Colonic mucosa (tissue), 4 donors: ENCODE measurements at regions not wholly inside any gene's neighbourhood (a gene's known extent, or its start where the extent isn't known, plus 50 kb on each side); places are given as distances from the start of the nearest gene placed in this dataset.

Source experiments
- DNase-seq: peaks from one replicate; pipeline ENCODE4 v3.0.0-alpha.2; 2020
- H3K27ac ChIP-seq: fragments of 200-600 bp; one replicate; pipeline ENCODE4 v1.8.0; 2021
- H3K27me3 ChIP-seq: fragments of 200-600 bp; one replicate; pipeline ENCODE4 v1.8.0; 2021
- H3K36me3 ChIP-seq: fragments of 200-600 bp; one replicate; pipeline ENCODE4 v1.8.0; 2021
- H3K4me1 ChIP-seq: fragments of 200-600 bp; one replicate; pipeline ENCODE4 v1.8.0; 2021; ENCODE audit warnings: mild to moderate bottlenecking
- H3K4me3 ChIP-seq: fragments of 200-600 bp; one replicate; pipeline ENCODE4 v1.8.0; 2021
- H3K9ac ChIP-seq, 2 donors: one replicate each; pipeline ENCODE4 v1.7.0; 2013; ENCODE audit warnings: control low read depth in 2 of 2, low read depth in 2 of 2, low read length in 2 of 2
- H3K9me3 ChIP-seq: fragments of 200-600 bp; one replicate; pipeline ENCODE4 v1.8.0; 2021
- CTCF ChIP-seq: fragments of 200-600 bp; IDR thresholded peaks from one replicate; pipeline ENCODE4 v1.8.0; 2022; ENCODE audit warnings: antibody characterized with exemption, mild to moderate bottlenecking
- intact Hi-C: fragments of 100-400 bp; cut with DNase I; formaldehyde crosslinking; loops from one replicate; pipeline ENCODE4 v1.14.1; 2022
- donor health status: healthy.
- donor health status: DM: no; HTN: no; CAD: no.
- donor health status: DM: no; HTN: no; CAD: no.

DNA sequence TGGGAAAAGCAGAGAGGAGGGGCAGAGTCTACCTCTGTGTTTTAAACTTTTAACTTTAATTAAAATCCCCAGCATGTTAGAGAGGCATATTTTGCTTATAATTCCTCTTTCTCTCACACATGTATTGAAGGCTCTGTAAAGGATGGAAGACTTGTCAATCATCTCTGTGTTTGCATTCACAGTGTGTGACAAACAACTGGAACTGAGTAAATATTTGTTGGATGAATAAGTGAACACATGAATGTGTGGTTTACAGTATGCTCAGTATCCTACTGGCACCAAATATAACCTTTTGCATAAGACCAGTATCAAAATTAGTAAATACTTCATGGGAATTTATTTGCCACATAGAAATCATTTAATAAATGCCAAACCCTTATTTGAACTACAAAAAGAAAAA, 829.0 kb downstream of the GRID1 start:
- intact Hi-C loops, result no loop called here
- DNase-seq, result no peak
- Histone ChIP-seq H3K4me1 (no peaks in the 10 kb centered on the region), H3K27me3 (no peaks in the 10 kb centered on the region), H3K36me3 (no peaks in the 10 kb centered on the region), H3K4me3 (no peak overlapping the region), H3K9me3 (no peaks in the 10 kb centered on the region), H3K9ac (no peak overlapping the region), H3K27ac (no peak overlapping the region)
- no peak for TF ChIP-seq CTCF

- Histone ChIP-seq H3K9ac (no peak overlapping the region), H3K36me3 (no peaks in the 10 kb centered on the region), H3K4me3 (no peak overlapping the region), H3K27ac (no peak overlapping the region), H3K4me1 (no peaks in the 10 kb centered on the region), H3K9me3 (no peaks in the 10 kb centered on the region), H3K27me3 (no peaks in the 10 kb centered on the region)
- no peak for DNase-seq
- intact Hi-C loops, result no loop called here
- no peak for TF ChIP-seq CTCF
Measured at GRCh38 chr10:85538601-85539000, 828.0 kb downstream of the GRID1 start.

- intact Hi-C loops, result loop anchor here (10.0 kb wide), 1 partner anchor 833 kb away; no protein-coding TSS in a partner anchor
- DNase-seq, result no peak
- no peak overlapping the region for H3K4me3 ChIP-seq
- no peaks in the 10 kb centered on the region for H3K27me3 ChIP-seq
- no peak overlapping the region for H3K9ac ChIP-seq
- H3K9me3 ChIP-seq, result no peaks in the 10 kb centered on the region
- no peak for TF ChIP-seq CTCF
- no peaks in the 10 kb centered on the region for H3K36me3 ChIP-seq
- H3K4me1 ChIP-seq, result no peaks in the 10 kb centered on the region
- H3K27ac ChIP-seq, result no peak overlapping the region
Measured at GRCh38 chr10:85542152-85542551, 824.4 kb downstream of the GRID1 start.

GRCh38 chr10:85542936-85543730, 823.5 kb downstream of the GRID1 start:
- H3K9me3 ChIP-seq, result no peaks in the 10 kb centered on the region
- DNase-seq, result no peak
- no peaks in the 10 kb centered on the region for H3K27me3 ChIP-seq
- TF ChIP-seq CTCF, result no peak
- no peaks in the 10 kb centered on the region for H3K36me3 ChIP-seq
- H3K27ac ChIP-seq, result no peak overlapping the region
- intact Hi-C loops, result loop anchor here (10.0 kb wide), 1 partner anchor 832 kb away; no protein-coding TSS in a partner anchor
- no peak overlapping the region for H3K9ac ChIP-seq
- H3K4me3 ChIP-seq, result no peak overlapping the region
- no peaks in the 10 kb centered on the region for H3K4me1 ChIP-seq

DNA sequence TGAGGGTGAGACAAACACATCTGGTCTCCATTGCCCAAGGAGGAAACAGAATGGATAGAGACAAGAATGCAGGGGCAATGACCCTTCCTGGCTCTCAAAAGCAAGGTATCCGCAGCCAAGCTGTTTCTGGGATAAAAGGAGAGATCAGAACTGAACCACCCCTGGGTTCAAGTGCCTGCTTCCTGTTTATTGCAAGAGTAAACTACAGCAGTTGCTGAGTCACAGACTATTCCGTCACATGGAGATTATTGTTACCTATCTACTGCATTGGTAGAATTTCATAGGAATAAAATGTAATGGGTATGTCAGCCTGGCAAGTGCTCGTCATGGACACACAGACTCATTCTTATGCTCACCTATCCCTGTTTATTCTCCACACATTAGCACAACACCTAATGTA, 821.6 kb downstream of the GRID1 start:
- Histone ChIP-seq H3K9ac (no peak overlapping the region), H3K27me3 (no peaks in the 10 kb centered on the region), H3K4me3 (no peak overlapping the region), H3K27ac (no peak overlapping the region), H3K36me3 (no peaks in the 10 kb centered on the region), H3K4me1 (no peaks in the 10 kb centered on the region), H3K9me3 (no peaks in the 10 kb centered on the region)
- TF ChIP-seq CTCF, result no peak
- intact Hi-C loops, result loop anchor here (10.0 kb wide), 1 partner anchor 830 kb away; no protein-coding TSS in a partner anchor
- no peak for DNase-seq
